HL-60 (cell line): ENCODE measurements at regions not wholly inside any gene's neighbourhood (a gene's known extent, or its start where the extent isn't known, plus 50 kb on each side); places are given as distances from the start of the nearest gene placed in this dataset.

Experiments used
- DNase-seq, 2 experiments: peaks; one replicate each; pipeline ENCODE4 v3.0.0-alpha.2; 2010 to 2020; ENCODE audit warnings: low read depth in 1 of 2, low spot score in 1 of 2
- H3K27ac ChIP-seq: fragments of 250-450 bp; sonication (Bioruptor Pico); replicated peaks from 2 replicates; pipeline ENCODE4 v1.5.1; 2020; ENCODE audit warnings: mild to moderate bottlenecking, moderate library complexity
- H3K27me3 ChIP-seq: fragments of 250-450 bp; sonication (Bioruptor Pico); 2 replicates; pipeline ENCODE4 v1.5.1; 2021; ENCODE audit warnings: mild to moderate bottlenecking, moderate library complexity; ENCODE audit not compliant: insufficient read depth, poor library complexity, severe bottlenecking
- H3K4me3 ChIP-seq: replicated peaks from 2 replicates; pipeline ENCODE4 v1.5.1; 2011; ENCODE audit warnings: mild to moderate bottlenecking, control low read depth, low read length; ENCODE audit not compliant: insufficient read depth
- CTCF ChIP-seq: IDR thresholded peaks from one replicate; pipeline ENCODE4 v1.5.1; 2011; ENCODE audit warnings: low read length, control low read depth, inconsistent platforms; ENCODE audit not compliant: insufficient read depth
- GABPA ChIP-seq: IDR thresholded peaks from 2 replicates; pipeline ENCODE4 v1.6.1; 2012; ENCODE audit warnings: low read depth
- POLR2AphosphoS5 ChIP-seq: IDR thresholded peaks from 2 replicates; pipeline ENCODE4 v1.6.1; 2012; ENCODE audit warnings: low read depth
- REST ChIP-seq: IDR thresholded peaks from 2 replicates; pipeline ENCODE4 v1.6.1; 2012; ENCODE audit warnings: low read depth; ENCODE audit not compliant: insufficient replicate concordance
- SPI1 ChIP-seq: IDR thresholded peaks from 2 replicates; pipeline ENCODE4 v1.6.1; 2012; ENCODE audit warnings: low read depth, mild to moderate bottlenecking, borderline replicate concordance

- no peak for DNase-seq
- H3K4me3 ChIP-seq: no peak overlapping the region
- no peaks in the 10 kb centered on the region for H3K27me3 ChIP-seq
- no peak overlapping the region for H3K27ac ChIP-seq
- TF ChIP-seq REST (no peak), GABPA (no peak), POLR2AphosphoS5 (no peak), CTCF (no peak), SPI1 (no peak)
Measured at GRCh38 chr2:76204048-76204447, 493.3 kb upstream of the GCFC2 start.

- H3K27me3 ChIP-seq: no peaks in the 10 kb centered on the region
- TF ChIP-seq POLR2AphosphoS5: no peak
- TF ChIP-seq SPI1: no peak
- no peak for TF ChIP-seq GABPA
- no peak for TF ChIP-seq REST
- TF ChIP-seq CTCF: no peak
- DNase-seq: no peak
- H3K4me3 ChIP-seq: no peak overlapping the region
- H3K27ac ChIP-seq: no peak overlapping the region
Measured at GRCh38 chr2:76202866-76203265, 492.2 kb upstream of the GCFC2 start.

- H3K27me3 ChIP-seq: no peaks in the 10 kb centered on the region
- no peak overlapping the region for H3K27ac ChIP-seq
- peak; percentile 12 to 57 for DNase-seq
- TF ChIP-seq GABPA: no peak
- peak; percentile 55 for TF ChIP-seq CTCF
- no peak for TF ChIP-seq POLR2AphosphoS5
- no peak overlapping the region for H3K4me3 ChIP-seq
Measured at GRCh38 chr2:76197842-76198448, 487.2 kb upstream of the GCFC2 start.

- Histone ChIP-seq H3K4me3 (no peak overlapping the region), H3K27me3 (no peaks in the 10 kb centered on the region), H3K27ac (no peak overlapping the region)
- TF ChIP-seq SPI1 (no peak), CTCF (no peak), REST (no peak), POLR2AphosphoS5 (no peak), GABPA (no peak)
- DNase-seq: no peak
Measured at GRCh38 chr2:76197428-76197827, 486.7 kb upstream of the GCFC2 start.
